ENCODE measurements at regions not wholly inside any gene's neighbourhood (a gene's known extent, or its start where the extent isn't known, plus 50 kb on each side); places are given as distances from the start of the nearest gene placed in this dataset.
"Not testable (repeated sequence)": the region's sequence is repeated elsewhere in the genome, so short reads cannot be mapped to it uniquely, and the experiment has no call there.

GRCh38 chr4:3589946-3590924 lies 58.0 kb upstream of the LRPAP1 start:
- not testable (repeated sequence) for H3K36me3 Mint-ChIP-seq (ENCODE audit: low read depth, unreplicated experiment); H3K4me1 Mint-ChIP-seq (ENCODE audit: unreplicated experiment); H3K27ac Mint-ChIP-seq (ENCODE audit: unreplicated experiment); H3K4me3 Mint-ChIP-seq (ENCODE audit: unreplicated experiment); H3K27me3 Mint-ChIP-seq (ENCODE audit: unreplicated experiment); DNase-seq (ENCODE audit: low spot score); H3K9me3 Mint-ChIP-seq (ENCODE audit: unreplicated experiment)

GRCh38 chr4:3589379-3589778 lies 57.2 kb upstream of the LRPAP1 start:
- DNase-seq (ENCODE audit: low spot score); H3K27ac Mint-ChIP-seq (ENCODE audit: unreplicated experiment); H3K4me1 Mint-ChIP-seq (ENCODE audit: unreplicated experiment); H3K36me3 Mint-ChIP-seq (ENCODE audit: low read depth, unreplicated experiment); H3K4me3 Mint-ChIP-seq (ENCODE audit: unreplicated experiment); H3K27me3 Mint-ChIP-seq (ENCODE audit: unreplicated experiment); H3K9me3 Mint-ChIP-seq (ENCODE audit: unreplicated experiment): not testable (repeated sequence)

- H3K27me3 Mint-ChIP-seq (ENCODE audit: unreplicated experiment); DNase-seq (ENCODE audit: low spot score); H3K27ac Mint-ChIP-seq (ENCODE audit: unreplicated experiment); H3K4me3 Mint-ChIP-seq (ENCODE audit: unreplicated experiment); H3K9me3 Mint-ChIP-seq (ENCODE audit: unreplicated experiment); H3K36me3 Mint-ChIP-seq (ENCODE audit: low read depth, unreplicated experiment); H3K4me1 Mint-ChIP-seq (ENCODE audit: unreplicated experiment): not testable (repeated sequence)
Observed at GRCh38 chr4:3588517-3589194, 56.4 kb upstream of the LRPAP1 start.

- not testable (repeated sequence) for H3K36me3 Mint-ChIP-seq (ENCODE audit: low read depth, unreplicated experiment); H3K4me1 Mint-ChIP-seq (ENCODE audit: unreplicated experiment); H3K9me3 Mint-ChIP-seq (ENCODE audit: unreplicated experiment); H3K4me3 Mint-ChIP-seq (ENCODE audit: unreplicated experiment); DNase-seq (ENCODE audit: low spot score); H3K27ac Mint-ChIP-seq (ENCODE audit: unreplicated experiment); H3K27me3 Mint-ChIP-seq (ENCODE audit: unreplicated experiment)
Observed at GRCh38 chr4:3586596-3586995, 54.4 kb upstream of the LRPAP1 start.

GRCh38 chr4:3585567-3585966 lies 53.3 kb upstream of the LRPAP1 start:
- not testable (repeated sequence) for H3K9me3 Mint-ChIP-seq (ENCODE audit: unreplicated experiment); H3K4me1 Mint-ChIP-seq (ENCODE audit: unreplicated experiment); H3K4me3 Mint-ChIP-seq (ENCODE audit: unreplicated experiment); H3K27me3 Mint-ChIP-seq (ENCODE audit: unreplicated experiment); DNase-seq (ENCODE audit: low spot score); H3K36me3 Mint-ChIP-seq (ENCODE audit: low read depth, unreplicated experiment); H3K27ac Mint-ChIP-seq (ENCODE audit: unreplicated experiment)

GRCh38 chr4:3582091-3582475 lies 49.9 kb upstream of the LRPAP1 start:
- no peak for TF ChIP-seq CTCF (IDR thresholded peaks at IDR 0.05; ENCODE audit: unreplicated experiment)
- DNase-seq (ENCODE audit: low spot score), result no peak
- peaks cover 4% of the 10 kb centered on the region for H3K4me1 Mint-ChIP-seq (ENCODE audit: unreplicated experiment)
- H3K27me3 Mint-ChIP-seq (ENCODE audit: unreplicated experiment), result peaks cover 5% of the 10 kb centered on the region
- H3K36me3 Mint-ChIP-seq (ENCODE audit: low read depth, unreplicated experiment), result no peaks in the 10 kb centered on the region
- no peaks in the 10 kb centered on the region for H3K9me3 Mint-ChIP-seq (ENCODE audit: unreplicated experiment)
- no peak overlapping the region for H3K27ac Mint-ChIP-seq (ENCODE audit: unreplicated experiment)
- no peak overlapping the region for H3K4me3 Mint-ChIP-seq (ENCODE audit: unreplicated experiment)

Data from endothelial cell (in vitro differentiated cells).